ENCODE measurements at regions not wholly inside any gene's neighbourhood (a gene's known extent, or its start where the extent isn't known, plus 50 kb on each side); places are given as distances from the start of the nearest gene placed in this dataset.

DNA sequence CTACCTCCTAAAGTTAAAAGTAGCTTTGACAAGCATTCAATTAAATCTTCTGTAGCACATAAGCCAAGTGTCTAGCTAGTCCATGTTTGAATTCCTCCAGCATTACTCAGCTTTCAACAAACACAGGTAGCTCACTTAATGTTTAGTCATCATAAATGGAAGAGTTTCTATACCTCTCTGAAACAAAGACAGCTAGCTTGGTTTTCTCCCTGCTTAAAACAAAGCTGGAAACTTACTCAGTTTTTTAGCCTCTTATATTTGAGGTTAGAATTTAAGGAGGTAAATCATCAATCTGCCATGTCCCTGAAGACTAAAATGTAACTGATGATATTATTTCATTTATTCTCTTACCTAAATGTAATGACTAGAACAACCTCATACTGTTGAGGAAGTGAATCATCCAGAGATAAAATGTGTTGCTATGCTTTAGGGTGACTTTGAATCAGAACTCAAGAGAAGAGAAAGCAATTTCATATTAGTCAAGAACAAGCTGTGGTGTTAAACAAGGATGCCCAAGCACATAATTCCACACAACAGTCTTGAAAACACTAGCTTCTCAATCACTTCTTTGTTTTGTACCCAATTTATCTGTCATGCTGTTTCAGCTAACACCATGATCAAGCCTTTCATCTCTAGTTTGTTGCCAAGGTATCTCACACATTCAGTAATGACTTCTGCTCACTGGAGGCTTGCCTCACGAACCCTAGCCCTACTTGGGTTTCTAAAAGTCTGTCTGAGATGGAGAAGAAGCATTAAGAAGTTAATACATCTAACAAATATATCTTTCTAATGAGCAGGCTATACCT is 251.9 kb downstream of the EPM2A start:
- no peaks in the 10 kb centered on the region for H3K4me1 ChIP-seq (ENCODE audit: insufficient read depth)
- H3K27me3 Mint-ChIP-seq (ENCODE audit: insufficient read depth, low read depth, poor library complexity), result no peaks in the 10 kb centered on the region
- H3K9me2 ChIP-seq (ENCODE audit: insufficient read depth), result no peaks in the 10 kb centered on the region; the same call in 1 of the 2 replicates
- DNase-seq (ENCODE audit: low spot score), result peak; percentile 17
- no peak overlapping the region for H3K4me3 Mint-ChIP-seq
- H3K36me3 ChIP-seq (ENCODE audit: insufficient read depth), result no peaks in the 10 kb centered on the region; the same call in 1 of the 2 replicates
- no peaks in the 10 kb centered on the region for H3K79me2 ChIP-seq (replicated peaks; ENCODE audit: insufficient read depth)
- H2AFZ ChIP-seq, result no peak overlapping the region
- H4K20me1 ChIP-seq (replicated peaks; ENCODE audit: insufficient read depth), result no peaks in the 10 kb centered on the region
- H3K4me2 ChIP-seq, result no peak overlapping the region
- H3K27ac ChIP-seq (ENCODE audit: low read depth), result no peak overlapping the region
- H3K27ac Mint-ChIP-seq, result no peak overlapping the region
- H3K9me3 Mint-ChIP-seq, result no peaks in the 10 kb centered on the region
- H3K36me3 Mint-ChIP-seq (ENCODE audit: low read depth), result no peaks in the 10 kb centered on the region; the same call in 2 of the 3 replicates
- no peak for ATAC-seq
- H3K4me1 Mint-ChIP-seq, result peaks cover 6% of the 10 kb centered on the region; the same call in 2 of the 3 replicates
- TF ChIP-seq STAT1 (IDR thresholded peaks at IDR 0.05; ENCODE audit: unreplicated experiment) (no peak), EZH2 (IDR thresholded peaks at IDR 0.05; ENCODE audit: low read depth, unreplicated experiment) (no peak), POLR2AphosphoS5 (IDR thresholded peaks at IDR 0.05; ENCODE audit: low read depth) (no peak), ZNF114 (CRISPR knock-in tag; IDR thresholded peaks at IDR 0.05) (no peak), JUNB (IDR thresholded peaks at IDR 0.05; ENCODE audit: unreplicated experiment) (no peak), NANOG (IDR thresholded peaks at IDR 0.05; ENCODE audit: borderline replicate concordance) (no peak), EZH2phosphoT487 (IDR thresholded peaks at IDR 0.05; ENCODE audit: unreplicated experiment) (no peak), CREB1 (CRISPR knock-in tag; IDR thresholded peaks at IDR 0.05; ENCODE audit: low read depth) (no peak)
- TF ChIP-seq, protein P1, sequence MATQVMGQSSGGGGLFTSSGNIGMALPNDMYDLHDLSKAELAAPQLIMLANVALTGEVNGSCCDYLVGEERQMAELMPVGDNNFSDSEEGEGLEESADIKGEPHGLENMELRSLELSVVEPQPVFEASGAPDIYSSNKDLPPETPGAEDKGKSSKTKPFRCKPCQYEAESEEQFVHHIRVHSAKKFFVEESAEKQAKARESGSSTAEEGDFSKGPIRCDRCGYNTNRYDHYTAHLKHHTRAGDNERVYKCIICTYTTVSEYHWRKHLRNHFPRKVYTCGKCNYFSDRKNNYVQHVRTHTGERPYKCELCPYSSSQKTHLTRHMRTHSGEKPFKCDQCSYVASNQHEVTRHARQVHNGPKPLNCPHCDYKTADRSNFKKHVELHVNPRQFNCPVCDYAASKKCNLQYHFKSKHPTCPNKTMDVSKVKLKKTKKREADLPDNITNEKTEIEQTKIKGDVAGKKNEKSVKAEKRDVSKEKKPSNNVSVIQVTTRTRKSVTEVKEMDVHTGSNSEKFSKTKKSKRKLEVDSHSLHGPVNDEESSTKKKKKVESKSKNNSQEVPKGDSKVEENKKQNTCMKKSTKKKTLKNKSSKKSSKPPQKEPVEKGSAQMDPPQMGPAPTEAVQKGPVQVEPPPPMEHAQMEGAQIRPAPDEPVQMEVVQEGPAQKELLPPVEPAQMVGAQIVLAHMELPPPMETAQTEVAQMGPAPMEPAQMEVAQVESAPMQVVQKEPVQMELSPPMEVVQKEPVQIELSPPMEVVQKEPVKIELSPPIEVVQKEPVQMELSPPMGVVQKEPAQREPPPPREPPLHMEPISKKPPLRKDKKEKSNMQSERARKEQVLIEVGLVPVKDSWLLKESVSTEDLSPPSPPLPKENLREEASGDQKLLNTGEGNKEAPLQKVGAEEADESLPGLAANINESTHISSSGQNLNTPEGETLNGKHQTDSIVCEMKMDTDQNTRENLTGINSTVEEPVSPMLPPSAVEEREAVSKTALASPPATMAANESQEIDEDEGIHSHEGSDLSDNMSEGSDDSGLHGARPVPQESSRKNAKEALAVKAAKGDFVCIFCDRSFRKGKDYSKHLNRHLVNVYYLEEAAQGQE (IDR thresholded peaks at IDR 0.05; ENCODE audit: unreplicated experiment), result no peak
- TF ChIP-seq, protein P2, sequence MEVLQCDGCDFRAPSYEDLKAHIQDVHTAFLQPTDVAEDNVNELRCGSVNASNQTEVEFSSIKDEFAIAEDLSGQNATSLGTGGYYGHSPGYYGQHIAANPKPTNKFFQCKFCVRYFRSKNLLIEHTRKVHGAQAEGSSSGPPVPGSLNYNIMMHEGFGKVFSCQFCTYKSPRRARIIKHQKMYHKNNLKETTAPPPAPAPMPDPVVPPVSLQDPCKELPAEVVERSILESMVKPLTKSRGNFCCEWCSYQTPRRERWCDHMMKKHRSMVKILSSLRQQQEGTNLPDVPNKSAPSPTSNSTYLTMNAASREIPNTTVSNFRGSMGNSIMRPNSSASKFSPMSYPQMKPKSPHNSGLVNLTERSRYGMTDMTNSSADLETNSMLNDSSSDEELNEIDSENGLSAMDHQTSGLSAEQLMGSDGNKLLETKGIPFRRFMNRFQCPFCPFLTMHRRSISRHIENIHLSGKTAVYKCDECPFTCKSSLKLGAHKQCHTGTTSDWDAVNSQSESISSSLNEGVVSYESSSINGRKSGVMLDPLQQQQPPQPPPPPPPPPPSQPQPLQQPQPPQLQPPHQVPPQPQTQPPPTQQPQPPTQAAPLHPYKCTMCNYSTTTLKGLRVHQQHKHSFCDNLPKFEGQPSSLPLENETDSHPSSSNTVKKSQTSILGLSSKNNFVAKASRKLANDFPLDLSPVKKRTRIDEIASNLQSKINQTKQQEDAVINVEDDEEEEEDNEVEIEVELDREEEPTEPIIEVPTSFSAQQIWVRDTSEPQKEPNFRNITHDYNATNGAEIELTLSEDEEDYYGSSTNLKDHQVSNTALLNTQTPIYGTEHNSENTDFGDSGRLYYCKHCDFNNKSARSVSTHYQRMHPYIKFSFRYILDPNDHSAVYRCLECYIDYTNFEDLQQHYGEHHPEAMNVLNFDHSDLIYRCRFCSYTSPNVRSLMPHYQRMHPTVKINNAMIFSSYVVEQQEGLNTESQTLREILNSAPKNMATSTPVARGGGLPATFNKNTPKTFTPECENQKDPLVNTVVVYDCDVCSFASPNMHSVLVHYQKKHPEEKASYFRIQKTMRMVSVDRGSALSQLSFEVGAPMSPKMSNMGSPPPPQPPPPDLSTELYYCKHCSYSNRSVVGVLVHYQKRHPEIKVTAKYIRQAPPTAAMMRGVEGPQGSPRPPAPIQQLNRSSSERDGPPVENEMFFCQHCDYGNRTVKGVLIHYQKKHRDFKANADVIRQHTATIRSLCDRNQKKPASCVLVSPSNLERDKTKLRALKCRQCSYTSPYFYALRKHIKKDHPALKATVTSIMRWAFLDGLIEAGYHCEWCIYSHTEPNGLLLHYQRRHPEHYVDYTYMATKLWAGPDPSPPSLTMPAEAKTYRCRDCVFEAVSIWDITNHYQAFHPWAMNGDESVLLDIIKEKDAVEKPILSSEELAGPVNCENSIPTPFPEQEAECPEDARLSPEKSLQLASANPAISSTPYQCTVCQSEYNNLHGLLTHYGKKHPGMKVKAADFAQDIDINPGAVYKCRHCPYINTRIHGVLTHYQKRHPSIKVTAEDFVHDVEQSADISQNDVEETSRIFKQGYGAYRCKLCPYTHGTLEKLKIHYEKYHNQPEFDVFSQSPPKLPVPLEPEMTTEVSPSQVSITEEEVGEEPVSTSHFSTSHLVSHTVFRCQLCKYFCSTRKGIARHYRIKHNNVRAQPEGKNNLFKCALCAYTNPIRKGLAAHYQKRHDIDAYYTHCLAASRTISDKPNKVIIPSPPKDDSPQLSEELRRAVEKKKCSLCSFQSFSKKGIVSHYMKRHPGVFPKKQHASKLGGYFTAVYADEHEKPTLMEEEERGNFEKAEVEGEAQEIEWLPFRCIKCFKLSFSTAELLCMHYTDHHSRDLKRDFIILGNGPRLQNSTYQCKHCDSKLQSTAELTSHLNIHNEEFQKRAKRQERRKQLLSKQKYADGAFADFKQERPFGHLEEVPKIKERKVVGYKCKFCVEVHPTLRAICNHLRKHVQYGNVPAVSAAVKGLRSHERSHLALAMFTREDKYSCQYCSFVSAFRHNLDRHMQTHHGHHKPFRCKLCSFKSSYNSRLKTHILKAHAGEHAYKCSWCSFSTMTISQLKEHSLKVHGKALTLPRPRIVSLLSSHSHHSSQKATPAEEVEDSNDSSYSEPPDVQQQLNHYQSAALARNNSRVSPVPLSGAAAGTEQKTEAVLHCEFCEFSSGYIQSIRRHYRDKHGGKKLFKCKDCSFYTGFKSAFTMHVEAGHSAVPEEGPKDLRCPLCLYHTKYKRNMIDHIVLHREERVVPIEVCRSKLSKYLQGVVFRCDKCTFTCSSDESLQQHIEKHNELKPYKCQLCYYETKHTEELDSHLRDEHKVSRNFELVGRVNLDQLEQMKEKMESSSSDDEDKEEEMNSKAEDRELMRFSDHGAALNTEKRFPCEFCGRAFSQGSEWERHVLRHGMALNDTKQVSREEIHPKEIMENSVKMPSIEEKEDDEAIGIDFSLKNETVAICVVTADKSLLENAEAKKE (CRISPR knock-in tag; IDR thresholded peaks at IDR 0.05), result no peak
- TF ChIP-seq, protein P3, sequence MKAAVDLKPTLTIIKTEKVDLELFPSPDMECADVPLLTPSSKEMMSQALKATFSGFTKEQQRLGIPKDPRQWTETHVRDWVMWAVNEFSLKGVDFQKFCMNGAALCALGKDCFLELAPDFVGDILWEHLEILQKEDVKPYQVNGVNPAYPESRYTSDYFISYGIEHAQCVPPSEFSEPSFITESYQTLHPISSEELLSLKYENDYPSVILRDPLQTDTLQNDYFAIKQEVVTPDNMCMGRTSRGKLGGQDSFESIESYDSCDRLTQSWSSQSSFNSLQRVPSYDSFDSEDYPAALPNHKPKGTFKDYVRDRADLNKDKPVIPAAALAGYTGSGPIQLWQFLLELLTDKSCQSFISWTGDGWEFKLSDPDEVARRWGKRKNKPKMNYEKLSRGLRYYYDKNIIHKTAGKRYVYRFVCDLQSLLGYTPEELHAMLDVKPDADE (IDR thresholded peaks at IDR 0.05), result no peak
- H3K4me3 ChIP-seq, result no peak overlapping the region
- H3K27me3 ChIP-seq (ENCODE audit: insufficient read depth), result no peaks in the 10 kb centered on the region
- H3F3A ChIP-seq (replicated peaks; ENCODE audit: low read depth), result no peaks in the 10 kb centered on the region

Measured in GM23338 (cell line).